HTR-8/SVneo (cell line): ENCODE measurements at regions not wholly inside any gene's neighbourhood (a gene's known extent, or its start where the extent isn't known, plus 50 kb on each side); places are given as distances from the start of the nearest gene placed in this dataset.

ENCODE experiments used
- DNase-seq: peaks from one replicate; pipeline ENCODE4 v3.0.0; 2011; ENCODE audit warnings: low spot score, mixed read lengths; ENCODE audit not compliant: insufficient read length
- FAIRE-seq: peaks from 2 replicates; lab custom pipeline; 2011; peaks lifted over from hg19 to GRCh38; lab: Jason Lieb, UNC

- no peak for FAIRE-seq
- no peak for DNase-seq
Measured at GRCh38 chr2:19752500-19752899, 149.3 kb downstream of the TTC32 start.

DNA sequence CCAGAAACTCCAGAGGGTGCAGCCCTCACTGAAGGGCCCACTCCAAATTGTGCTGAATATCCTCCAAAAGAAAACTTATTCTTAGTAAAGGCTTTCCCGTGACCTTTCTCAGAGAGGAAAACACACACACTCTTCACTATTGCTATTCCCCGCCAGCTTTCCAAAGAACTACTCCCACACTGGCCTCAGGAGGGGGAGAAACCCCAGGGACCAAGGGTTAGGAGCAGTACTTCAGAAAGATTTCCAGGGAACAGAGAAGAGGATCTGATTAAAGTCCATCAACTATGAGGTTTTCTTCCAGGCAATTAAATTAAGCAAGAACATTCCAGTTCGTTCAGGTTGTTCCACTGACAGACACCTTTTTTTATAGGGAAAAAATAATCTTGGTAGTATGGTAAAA, 150.2 kb downstream of the TTC32 start:
- no peak for FAIRE-seq

DNA sequence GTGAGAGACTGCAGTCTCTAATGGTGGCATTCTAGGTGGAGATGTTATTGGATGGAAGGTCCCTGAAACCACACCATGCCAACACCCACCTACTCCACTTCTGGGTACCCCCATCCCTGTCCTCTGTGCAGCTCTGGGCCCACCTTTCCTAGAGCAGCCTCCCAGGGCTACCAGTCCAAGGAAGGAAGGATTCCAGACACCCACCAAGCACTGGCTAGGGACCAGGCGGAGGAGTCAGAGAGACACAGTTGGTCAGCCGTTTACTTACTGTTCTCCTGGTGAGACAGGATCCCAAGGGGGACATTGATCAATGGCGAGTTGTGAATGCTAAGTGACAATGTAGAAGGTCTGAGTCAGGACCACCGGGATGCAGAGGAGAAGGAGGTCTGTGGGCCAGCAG, 151.6 kb downstream of the TTC32 start:
- DNase-seq (no peak), FAIRE-seq (no peak)

More for the DNA sequence above, 150.2 kb downstream of the TTC32 start:
- no peak for DNase-seq

DNA sequence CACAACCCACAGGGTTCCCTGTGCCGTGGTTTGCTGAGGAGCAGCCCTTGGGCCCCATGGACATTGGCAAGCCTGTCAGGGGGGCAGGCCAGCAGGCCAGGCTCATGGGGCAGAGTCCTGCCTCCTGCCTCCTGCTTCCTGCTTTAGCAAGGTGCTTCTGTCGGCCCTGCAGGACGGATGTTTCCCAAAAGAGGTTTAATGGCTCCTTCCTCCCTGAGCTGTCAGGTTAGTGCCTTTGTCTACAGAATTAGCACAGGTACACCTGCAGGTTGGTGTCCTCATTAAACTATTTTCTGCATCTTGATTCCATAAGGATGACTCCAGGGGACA, 152.3 kb downstream of the TTC32 start:
- FAIRE-seq (no peak), DNase-seq (no peak)

DNA sequence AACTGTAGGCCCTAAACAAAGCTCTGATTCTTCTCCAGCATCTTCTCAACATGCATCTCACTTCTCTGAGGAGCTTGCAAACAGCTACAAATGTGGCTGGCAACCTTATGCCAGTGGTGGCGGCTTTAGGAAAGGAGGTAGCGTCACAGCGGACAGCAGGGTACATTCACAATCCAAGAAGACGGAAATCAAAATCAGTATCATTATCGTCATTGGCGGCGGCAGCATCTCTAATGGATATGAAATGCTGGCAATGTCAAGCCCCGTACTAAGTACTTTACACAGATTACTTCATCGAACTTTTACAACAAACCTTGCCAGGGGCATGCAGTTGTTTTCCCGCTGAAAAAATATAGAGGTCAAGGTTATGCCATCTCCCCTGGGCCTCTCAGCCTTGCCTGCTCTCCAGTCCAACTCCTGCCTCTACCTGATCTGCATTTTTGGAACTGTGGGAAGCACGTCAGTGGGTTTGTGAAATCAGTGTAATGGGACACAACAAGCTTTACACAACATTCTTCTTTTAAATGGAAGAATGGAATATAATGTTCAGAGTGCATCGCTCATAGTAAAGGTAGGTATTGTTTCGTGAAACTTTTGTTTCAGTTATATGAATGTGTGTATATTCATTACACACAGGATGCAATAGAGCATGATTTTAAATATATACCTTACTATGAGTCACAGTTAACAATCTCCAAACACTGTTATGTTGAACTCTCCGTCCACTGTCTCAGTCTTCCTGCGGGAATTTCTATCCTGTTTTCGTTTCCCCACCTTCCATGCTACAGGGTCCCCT, 152.9 kb downstream of the TTC32 start:
- FAIRE-seq (peak; percentile 16), DNase-seq (no peak)

- DNase-seq, result no peak
- FAIRE-seq, result no peak
Measured at GRCh38 chr2:19748073-19748375, 153.8 kb downstream of the TTC32 start.

DNA sequence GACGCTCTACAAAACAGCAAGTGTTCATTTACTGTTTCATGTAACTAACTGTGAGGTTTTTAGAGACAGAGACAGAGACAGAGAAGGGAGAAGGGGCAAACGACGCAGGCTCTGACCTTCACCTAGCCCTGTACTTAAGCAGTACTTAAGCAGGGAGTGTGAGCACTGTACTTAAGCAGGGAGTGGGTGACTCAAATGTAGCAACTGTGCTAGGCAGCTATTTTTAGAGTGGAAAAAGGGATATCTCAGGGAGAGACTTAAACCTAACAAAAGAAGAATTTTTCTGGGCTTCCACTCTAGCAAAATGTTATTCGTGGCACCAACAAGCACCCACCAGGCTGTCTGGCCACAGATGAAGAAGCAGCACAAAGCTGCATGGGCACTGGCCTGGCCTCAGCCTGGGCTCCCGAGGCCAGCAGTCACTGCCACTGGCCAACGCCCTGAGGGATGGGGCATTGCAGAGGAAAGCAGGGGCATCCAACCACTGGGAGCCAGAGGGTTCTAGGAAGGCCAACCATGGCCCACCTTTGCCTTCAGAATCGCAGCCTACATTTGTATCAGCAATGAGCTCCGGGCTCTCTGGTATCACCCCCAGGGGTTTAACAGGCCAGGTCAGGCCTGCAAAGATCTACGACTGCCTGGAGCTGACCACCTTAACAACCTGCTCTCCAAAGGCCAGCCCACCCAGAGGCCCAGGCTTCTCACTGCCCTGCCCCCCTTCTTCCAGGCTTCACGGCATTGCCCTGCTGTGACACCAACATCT, 154.3 kb downstream of the TTC32 start:
- FAIRE-seq (no peak), DNase-seq (no peak)

DNA sequence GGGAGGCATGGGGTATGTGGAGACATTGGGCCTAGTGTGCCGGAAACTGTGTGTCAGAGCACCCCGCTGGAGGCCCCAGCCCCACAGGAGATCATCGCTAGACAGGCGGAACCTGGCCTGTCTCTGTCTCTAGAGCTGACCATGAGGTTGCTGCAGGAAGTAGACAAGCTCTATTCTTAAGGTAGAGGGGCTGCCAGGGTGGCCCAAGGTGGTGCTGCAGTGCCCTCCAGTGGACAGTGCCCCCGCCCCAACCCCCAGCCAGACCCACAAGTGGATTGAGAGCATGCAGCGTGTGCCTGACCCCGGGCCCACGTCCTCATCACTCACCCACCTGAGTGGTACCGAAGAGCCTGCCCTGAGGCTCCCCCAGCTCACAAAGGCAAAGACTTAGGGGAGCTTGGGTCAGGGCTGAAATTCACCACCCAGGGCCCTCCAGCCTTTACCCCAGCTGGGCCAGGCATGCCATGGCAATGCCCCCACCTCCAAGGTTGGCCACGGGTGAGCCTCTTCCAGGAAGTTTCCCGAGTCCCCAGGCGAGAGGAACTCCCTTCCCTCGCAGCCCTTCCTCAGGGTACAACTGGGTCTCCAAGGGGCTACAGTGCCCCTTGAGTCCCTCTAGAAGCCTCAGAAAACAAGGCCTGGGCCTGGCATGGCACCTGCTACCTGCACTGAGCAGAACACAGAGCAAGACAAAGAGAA, 155.0 kb downstream of the TTC32 start:
- FAIRE-seq, result peak; percentile 23
- peak; percentile 71 for DNase-seq

DNA sequence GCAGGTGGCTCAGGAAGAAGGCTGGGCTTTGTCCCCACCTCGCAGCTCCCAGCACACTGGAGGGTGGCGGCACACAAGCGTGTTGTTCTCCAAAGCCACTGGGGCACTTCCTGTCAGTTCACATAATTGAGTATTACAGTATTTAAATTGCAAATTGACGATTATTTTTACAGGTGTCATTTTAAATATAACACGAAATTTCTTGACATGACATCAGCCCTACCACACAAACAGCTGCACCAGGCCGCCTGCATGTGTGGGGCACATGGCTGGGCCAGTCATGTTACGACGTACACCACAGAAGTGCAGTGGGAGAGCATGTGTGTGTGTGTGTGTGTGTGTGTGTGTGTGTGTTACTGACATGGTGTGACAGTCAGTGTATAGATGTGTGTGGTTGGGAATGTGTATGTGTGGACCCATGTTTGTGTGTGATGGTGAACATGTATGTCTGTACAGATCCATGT, 155.6 kb downstream of the TTC32 start:
- no peak for DNase-seq
- FAIRE-seq, result peak; percentile 92

DNA sequence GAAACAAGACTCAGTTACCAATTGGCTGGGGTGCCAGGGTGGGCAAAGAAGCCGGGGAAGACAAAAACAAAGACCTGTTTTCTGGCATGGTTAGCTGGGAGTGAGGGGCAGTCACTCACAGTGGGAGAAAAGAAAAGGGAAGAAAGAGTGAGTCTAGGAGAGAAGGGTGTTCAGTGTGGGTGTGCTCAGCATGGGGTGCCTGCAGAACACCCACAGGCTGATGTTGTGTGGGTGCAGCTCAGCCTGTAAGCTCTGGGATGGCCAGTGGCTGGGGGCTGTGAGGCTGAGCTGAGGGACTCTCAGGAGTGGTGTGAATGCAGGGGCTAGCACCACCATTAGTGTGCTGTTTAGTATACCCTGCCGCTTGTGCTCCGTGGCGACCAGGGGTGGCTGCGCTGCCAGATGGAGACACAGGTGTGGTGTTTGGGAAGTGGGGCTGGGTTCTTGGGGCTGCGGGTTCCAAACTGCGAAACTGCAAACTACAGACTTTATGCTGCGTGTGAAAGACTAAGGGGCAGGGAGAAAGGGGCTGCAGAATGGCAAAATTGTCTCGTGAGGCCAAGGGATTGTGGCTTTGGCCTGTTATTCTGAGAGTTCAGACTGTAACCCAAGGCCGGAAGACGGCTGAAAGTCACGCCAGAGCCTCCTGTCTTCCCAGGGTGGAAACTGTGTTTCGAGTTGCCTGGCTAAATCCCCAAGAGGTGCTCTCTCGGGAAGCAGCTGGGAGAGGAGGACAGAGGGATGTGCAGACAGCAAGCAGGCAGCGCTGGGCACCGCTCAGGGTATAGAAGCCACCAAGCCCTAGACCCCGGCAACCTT, 156.3 kb downstream of the TTC32 start:
- no peak for FAIRE-seq
- DNase-seq, result no peak

- FAIRE-seq (no peak), DNase-seq (no peak)
Measured at GRCh38 chr2:19744456-19745199, 157.2 kb downstream of the TTC32 start.

DNA sequence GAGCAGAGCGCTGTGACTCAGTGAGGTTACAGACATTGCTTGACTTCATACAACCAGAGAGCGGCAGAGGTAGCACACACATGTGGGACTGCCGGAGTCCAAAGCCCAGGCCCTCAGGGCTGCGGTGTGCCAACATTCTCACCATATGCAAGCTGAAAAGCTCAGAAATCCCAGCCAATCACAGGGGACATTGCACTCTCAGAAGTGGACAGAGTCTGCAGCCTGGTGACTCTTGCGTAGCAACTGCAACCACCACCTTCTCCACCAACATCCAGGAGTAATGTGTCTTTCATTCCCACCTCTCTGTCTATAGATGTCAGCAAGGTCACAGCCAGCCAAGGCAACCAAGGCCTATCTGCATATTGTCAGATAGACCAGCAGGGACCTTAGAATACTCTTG, 158.1 kb downstream of the TTC32 start:
- no peak for FAIRE-seq
- DNase-seq, result no peak

- FAIRE-seq, result no peak
- DNase-seq, result no peak
Measured at GRCh38 chr2:19742872-19743271, 158.9 kb downstream of the TTC32 start.

GRCh38 chr2:19739256-19739655, 162.5 kb downstream of the TTC32 start:
- FAIRE-seq, result no peak
- DNase-seq, result no peak

DNA sequence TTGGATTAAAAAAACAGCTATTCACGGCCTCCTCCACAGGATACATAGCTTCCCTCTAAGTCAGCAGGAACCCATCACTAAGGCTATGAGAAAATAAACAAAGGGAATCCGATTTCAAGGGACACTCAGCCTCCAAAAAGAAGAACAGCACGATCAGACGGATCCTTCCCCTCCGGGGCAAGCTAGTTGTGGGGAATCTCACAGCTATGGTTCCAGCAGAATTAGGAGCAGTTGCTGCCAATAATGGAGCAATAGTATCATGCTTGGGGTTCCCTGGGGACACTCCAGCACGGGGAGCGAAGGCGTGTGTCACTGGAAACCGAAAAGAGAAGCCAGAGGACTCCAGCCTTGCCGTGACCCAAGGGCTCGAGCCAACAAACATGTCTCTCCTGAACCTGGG, 163.1 kb downstream of the TTC32 start:
- FAIRE-seq (no peak), DNase-seq (no peak)

- DNase-seq (no peak), FAIRE-seq (no peak)
Measured at GRCh38 chr2:19736191-19736831, 165.5 kb downstream of the TTC32 start.

GRCh38 chr2:19733951-19734425, 167.8 kb downstream of the TTC32 start:
- FAIRE-seq (peak; percentile 76), DNase-seq (peak; percentile 53)

DNA sequence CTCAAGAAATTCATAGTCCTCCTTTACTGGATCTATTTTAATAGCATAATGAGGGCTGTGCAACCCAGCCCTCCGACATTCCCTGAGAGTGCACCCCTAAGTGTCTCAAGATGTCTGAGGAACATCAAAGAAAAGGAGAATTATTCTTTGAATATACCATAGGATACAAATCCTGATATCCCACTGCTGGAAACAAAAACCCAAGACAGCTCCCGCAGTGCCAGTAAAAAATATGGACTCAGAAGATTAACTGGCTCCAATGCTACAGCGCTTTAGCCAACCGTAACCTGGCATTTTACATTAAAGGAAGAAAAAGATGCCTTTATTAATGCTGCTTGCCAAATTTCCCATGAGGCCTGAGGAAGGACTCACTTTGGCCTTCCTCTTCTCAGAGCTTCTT, 168.4 kb downstream of the TTC32 start:
- FAIRE-seq, result no peak
- no peak for DNase-seq

DNA sequence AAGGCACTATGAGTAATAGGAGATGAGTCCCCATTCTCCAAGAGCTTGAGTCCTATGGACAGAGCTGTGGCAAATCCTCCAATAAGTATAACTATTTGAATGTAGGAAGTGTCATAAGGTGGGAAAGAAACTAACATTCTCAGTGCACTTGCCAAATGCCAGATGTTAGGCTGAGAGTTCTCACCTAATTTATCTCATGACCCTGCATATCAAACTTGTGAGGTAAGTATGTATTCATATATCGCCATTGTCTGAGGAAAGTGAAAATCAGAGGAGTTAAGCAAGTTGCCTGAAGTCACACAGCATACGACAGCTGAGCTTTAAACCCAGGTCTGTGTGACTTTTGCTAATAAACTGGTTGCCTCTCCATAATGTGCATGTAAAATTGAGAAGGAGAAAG, 169.5 kb downstream of the TTC32 start:
- DNase-seq (no peak), FAIRE-seq (no peak)
